AG09319 (cell line): ENCODE measurements at regions not wholly inside any gene's neighbourhood (a gene's known extent, or its start where the extent isn't known, plus 50 kb on each side); places are given as distances from the start of the nearest gene placed in this dataset.

ENCODE experiments used
- DNase-seq: peaks from one replicate; pipeline ENCODE4 v3.0.0-alpha.2; 2010; ENCODE audit warnings: low read depth; ENCODE audit errors: extremely low read depth
- CTCF ChIP-seq: IDR thresholded peaks from 2 replicates; pipeline ENCODE4 v1.5.1; 2011; ENCODE audit warnings: low read depth, mild to moderate bottlenecking, inconsistent platforms, low read length, moderate library complexity

DNA sequence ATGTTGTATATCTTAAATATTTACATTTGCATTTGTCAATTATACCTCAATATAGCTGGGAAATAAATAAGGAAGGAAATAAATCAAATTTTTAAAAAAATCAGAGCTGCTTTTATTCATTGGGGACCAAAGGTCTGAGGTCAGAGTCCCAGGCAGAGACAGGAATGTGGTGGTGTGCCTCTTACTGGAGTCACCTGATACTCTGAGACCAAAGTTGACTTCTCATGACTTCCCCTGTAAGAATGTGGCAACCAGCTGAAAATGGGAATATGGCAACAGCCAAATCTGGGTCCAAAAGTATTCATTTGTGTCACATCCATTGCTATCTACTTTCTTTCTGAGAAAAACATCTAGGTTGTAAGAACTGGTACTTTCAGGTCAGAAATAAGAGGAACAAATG lies 496.6 kb upstream of the TMPO start:
- TF ChIP-seq CTCF: no peak
- no peak for DNase-seq

- no peak for DNase-seq
- no peak for TF ChIP-seq CTCF
Measured at GRCh38 chr12:98020376-98020775, 495.0 kb upstream of the TMPO start.

DNA sequence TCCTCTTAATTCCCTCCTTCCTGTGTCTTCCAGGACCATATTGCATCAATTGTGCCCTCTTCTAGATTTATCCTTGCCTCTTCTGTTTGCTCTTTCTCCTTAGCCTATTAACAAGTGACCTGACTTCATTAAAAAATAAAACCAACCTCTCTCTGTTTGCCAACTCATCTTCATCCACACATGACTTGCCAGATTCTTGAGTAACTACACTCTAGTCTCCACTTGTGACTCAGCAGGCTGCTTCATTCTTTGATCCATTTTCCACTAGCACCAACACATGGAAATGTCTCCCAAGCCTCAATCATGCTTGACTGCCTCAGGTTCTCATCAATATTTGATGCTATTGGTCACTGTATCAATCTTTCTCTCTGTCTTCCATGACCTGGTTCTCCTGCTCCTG lies 492.4 kb upstream of the TMPO start:
- DNase-seq: no peak
- TF ChIP-seq CTCF: no peak

DNA sequence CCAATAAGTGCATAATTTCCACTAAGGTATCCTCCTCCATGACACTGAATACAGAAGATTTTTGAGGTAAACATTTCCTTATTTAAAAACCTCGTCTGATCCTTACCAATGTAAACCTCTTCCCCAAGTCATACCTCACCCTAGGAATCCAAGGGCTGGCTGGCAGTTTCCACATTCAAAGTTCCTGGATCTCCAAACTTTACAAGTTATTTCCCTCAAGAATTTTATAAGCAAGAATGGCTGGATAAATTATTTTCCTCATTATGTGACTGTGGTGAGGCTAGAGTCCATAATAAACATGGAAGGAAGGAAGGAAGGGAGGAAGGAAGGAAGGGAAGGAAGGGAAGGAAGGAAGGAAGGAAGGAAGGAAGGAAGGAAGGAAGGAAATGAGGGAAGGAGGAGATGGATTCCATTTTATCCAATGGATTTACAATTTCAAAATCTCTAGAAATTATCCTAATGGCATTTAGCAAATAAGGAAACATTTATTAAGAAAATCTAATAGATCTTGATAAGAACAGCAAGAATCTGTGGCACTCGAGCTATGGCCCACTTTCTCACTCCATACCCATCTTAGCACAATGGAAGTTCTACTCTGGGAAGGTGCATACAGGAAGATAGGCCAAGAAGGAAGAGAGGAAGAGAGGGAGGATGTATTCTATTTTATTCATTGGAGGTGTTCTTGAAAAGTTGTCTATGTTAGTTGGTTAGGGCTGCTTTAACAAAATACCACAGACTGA lies 477.8 kb upstream of the TMPO start:
- TF ChIP-seq CTCF: no peak
- no peak for DNase-seq

GRCh38 chr12:98042668-98043067 lies 472.7 kb upstream of the TMPO start:
- no peak for DNase-seq
- TF ChIP-seq CTCF: no peak

- no peak for DNase-seq
- no peak for TF ChIP-seq CTCF
Measured at GRCh38 chr12:98045395-98045794, 470.0 kb upstream of the TMPO start.

- no peak for TF ChIP-seq CTCF
- no peak for DNase-seq
Measured at GRCh38 chr12:98048326-98048725, 467.1 kb upstream of the TMPO start.
